ENCODE measurements at regions not wholly inside any gene's neighbourhood (a gene's known extent, or its start where the extent isn't known, plus 50 kb on each side); places are given as distances from the start of the nearest gene placed in this dataset.

DNA sequence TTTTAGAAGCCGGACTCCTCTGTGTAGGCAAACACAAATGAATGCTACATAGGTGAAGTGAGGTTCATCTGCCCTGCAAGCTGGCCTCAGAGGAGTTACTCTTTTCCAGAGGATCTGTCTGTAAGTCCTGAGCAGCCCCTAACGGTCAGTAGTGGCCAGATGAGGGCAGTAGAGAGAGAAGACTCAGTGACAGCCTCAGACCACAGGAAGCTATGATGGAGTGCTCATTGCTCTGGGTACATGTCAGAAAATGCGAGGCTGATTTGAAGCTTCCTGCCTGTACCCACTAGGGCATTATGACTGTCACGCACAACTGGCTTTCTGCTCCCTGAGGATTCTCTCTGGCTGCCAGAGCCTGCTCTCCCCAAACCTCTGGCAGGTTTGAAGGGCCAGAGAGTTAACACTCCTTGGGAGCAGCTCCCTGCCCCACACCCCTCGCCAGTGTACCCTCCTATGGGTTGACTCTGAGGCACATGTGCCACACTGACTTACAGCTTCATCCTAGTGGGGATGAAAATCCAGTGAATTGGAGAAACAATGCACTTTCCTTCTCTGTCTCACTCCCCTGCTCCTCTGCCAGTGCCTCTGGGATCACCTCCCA is 141.5 kb downstream of the GABRG2 start:
- H3K4me3 ChIP-seq = no peak overlapping the region
- TF ChIP-seq, protein P1, sequence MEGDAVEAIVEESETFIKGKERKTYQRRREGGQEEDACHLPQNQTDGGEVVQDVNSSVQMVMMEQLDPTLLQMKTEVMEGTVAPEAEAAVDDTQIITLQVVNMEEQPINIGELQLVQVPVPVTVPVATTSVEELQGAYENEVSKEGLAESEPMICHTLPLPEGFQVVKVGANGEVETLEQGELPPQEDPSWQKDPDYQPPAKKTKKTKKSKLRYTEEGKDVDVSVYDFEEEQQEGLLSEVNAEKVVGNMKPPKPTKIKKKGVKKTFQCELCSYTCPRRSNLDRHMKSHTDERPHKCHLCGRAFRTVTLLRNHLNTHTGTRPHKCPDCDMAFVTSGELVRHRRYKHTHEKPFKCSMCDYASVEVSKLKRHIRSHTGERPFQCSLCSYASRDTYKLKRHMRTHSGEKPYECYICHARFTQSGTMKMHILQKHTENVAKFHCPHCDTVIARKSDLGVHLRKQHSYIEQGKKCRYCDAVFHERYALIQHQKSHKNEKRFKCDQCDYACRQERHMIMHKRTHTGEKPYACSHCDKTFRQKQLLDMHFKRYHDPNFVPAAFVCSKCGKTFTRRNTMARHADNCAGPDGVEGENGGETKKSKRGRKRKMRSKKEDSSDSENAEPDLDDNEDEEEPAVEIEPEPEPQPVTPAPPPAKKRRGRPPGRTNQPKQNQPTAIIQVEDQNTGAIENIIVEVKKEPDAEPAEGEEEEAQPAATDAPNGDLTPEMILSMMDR (IDR thresholded peaks at IDR 0.05) = no peak
- H3K27ac ChIP-seq = no peak overlapping the region
- no peak for DNase-seq (ENCODE audit: low spot score)

DNA sequence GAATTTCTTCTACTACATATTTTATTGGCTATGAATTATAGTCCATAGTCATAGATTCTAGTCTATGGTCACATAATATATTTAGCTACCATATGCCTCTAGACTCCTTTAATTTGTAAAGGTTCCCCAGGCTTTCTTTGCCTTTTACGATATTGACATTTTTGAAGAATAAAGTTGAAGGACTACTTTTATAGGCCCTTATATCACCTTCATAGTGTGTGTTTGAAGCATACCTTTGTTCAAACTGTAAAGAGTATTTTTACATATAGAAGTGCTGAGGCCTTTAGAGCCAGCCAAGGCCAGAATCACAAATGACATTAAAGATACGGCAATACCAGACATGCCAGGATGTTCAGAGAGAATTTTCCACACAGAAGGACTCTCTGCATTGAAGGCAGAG is 147.0 kb downstream of the GABRG2 start:
- Histone ChIP-seq H3K4me3 (no peak overlapping the region), H3K27ac (no peak overlapping the region)
- TF ChIP-seq, protein P1 (IDR thresholded peaks at IDR 0.05) = no peak
- DNase-seq (ENCODE audit: low spot score) = no peak

DNA sequence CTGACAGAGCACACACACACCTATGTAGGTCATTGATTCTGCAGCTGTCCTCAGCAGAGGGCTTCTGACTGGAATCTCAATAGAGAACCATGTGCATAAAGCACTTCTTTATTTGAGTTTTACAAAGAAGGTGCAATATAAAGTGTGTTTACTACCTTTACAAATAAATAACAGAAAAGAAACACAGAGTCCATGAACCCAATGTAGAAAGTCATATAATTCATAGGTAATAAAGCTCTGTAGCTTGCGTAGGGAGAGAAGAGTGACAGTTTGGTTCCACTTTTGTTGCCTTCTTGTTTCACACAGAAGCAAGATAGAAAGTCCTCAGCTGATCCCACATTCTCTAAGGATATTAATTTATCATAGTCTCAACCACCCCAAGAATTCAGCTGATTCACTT is 149.5 kb downstream of the GABRG2 start:
- TF ChIP-seq, protein P1 (IDR thresholded peaks at IDR 0.05) = no peak

DNA sequence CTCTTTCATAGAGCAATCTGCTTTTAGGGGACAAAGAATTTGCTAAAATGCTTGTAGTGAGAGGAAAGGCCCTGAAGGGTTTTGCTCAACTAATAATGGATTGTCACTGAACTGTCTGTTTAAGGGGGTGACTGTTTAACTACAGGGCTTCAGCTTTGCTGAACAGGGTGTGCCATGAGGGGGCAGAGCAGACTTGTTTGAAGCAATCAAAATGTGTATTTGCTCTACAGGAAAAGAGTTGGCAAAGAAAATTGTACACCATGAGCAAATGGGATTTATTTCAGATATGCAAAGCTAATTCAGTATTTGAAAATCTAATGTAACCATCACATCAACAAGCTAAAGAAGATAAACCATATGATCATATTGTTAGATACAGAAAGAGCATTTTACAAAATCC is 154.3 kb downstream of the GABRG2 start:
- no peak overlapping the region for H3K4me3 ChIP-seq
- no peak overlapping the region for H3K27ac ChIP-seq
- TF ChIP-seq, protein P1 (IDR thresholded peaks at IDR 0.05) = no peak
- no peak for DNase-seq (ENCODE audit: low spot score)

More for the DNA sequence above, 149.5 kb downstream of the GABRG2 start:
- Histone ChIP-seq H3K27ac (no peak overlapping the region), H3K4me3 (no peak overlapping the region)
- DNase-seq (ENCODE audit: low spot score) = no peak

DNA sequence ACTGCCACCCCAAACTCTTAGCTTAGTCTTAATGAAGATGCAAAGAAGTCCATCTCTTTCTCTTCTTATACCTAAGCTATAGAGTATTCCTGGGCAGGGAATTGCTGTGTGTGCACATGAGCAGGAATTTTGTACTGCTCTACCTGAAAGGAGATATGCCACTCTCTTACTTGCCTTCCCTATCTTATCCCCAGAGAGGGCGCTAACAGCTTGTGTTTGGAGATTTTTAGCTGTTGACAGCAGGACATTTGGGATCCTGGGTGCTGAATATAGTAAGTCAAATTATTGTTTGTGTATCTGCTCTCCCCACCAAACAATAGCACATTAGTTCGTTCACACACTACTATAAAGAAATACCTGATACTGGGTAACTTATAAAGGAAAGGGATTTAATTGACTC is 159.5 kb downstream of the GABRG2 start:
- TF ChIP-seq, protein P1 (IDR thresholded peaks at IDR 0.05) = no peak
- no peak overlapping the region for H3K27ac ChIP-seq
- H3K4me3 ChIP-seq = no peak overlapping the region
- no peak for DNase-seq (ENCODE audit: low spot score)

DNA sequence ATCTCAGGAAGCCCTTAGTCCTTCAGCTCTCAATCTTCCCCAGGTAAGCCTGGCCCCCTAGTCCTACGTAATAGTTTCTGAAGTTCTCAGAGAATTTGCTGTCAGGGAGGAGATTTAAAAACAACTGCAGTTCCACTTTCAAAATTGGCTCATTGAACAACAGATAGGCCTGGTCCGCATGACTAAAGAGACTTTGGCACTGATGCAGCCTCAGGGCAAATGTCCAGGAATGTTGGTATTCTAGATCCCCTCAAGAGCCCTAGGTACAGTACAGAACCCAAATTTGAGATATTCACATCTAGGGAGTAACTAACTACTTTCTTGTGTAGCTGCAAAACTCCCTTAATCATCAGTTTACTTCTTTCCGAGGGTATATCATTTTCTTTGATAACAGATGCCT is 162.8 kb downstream of the GABRG2 start:
- Histone ChIP-seq H3K27ac (no peak overlapping the region), H3K4me3 (no peak overlapping the region)
- TF ChIP-seq, protein P1 (IDR thresholded peaks at IDR 0.05) = no peak
- DNase-seq (ENCODE audit: low spot score) = no peak

DNA sequence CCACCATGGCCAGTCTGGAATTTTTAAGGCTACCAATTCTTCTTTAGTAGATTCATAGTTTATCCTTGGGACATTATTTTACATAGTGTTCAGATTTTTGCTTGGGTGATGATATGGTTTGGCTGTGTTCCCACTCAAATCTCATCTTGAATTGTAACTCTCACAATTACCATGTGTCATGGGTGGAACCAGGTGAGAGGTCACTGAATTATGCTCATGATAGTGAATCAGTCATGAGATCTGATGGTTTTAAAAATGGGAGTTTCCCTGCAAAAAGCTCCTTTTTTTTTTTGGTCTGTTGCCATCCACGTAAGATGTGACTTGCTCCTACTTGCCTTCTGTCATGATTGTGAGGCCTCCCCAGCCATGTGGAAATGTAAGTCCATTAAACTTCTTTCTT is 163.9 kb downstream of the GABRG2 start:
- no peak for DNase-seq (ENCODE audit: low spot score)
- no peak overlapping the region for H3K27ac ChIP-seq
- no peak overlapping the region for H3K4me3 ChIP-seq
- TF ChIP-seq, protein P1 (IDR thresholded peaks at IDR 0.05) = no peak
